HFF-Myc (cell line): ENCODE measurements at regions not wholly inside any gene's neighbourhood (a gene's known extent, or its start where the extent isn't known, plus 50 kb on each side); places are given as distances from the start of the nearest gene placed in this dataset.

Source experiments
- DNase-seq: peaks from one replicate; pipeline ENCODE4 v3.0.0-alpha.2; 2011; ENCODE audit warnings: low read depth; ENCODE audit errors: extremely low read depth
- H3K4me3 ChIP-seq: replicated peaks from 2 replicates; pipeline ENCODE4 v1.5.1; 2011; ENCODE audit warnings: low read depth, mild to moderate bottlenecking, control low read depth, low read length
- CTCF ChIP-seq: IDR thresholded peaks from 2 replicates; pipeline ENCODE4 v1.5.1; 2012; ENCODE audit warnings: mild to moderate bottlenecking, low read depth, low read length, control low read depth; ENCODE audit errors: missing control alignments

GRCh38 chr7:18081617-18082016 lies 54.0 kb upstream of the PRPS1L1 start:
- no peak overlapping the region for H3K4me3 ChIP-seq
- TF ChIP-seq CTCF: no peak
- DNase-seq: no peak

GRCh38 chr7:18082169-18082568 lies 54.5 kb upstream of the PRPS1L1 start:
- TF ChIP-seq CTCF: no peak
- no peak for DNase-seq
- no peak overlapping the region for H3K4me3 ChIP-seq

GRCh38 chr7:18086165-18087025 lies 58.7 kb upstream of the PRPS1L1 start:
- TF ChIP-seq CTCF: no peak
- peak overlapping the region; percentile 43 for H3K4me3 ChIP-seq
- no peak for DNase-seq

GRCh38 chr7:18087026-18087686 lies 59.5 kb upstream of the PRPS1L1 start:
- TF ChIP-seq CTCF: no peak
- peak overlapping the region; percentile 43 for H3K4me3 ChIP-seq
- DNase-seq: no peak

- H3K4me3 ChIP-seq: no peak overlapping the region
Measured at GRCh38 chr7:18087687-18088078, 60.0 kb upstream of the PRPS1L1 start.

GRCh38 chr7:18096087-18096486 lies 68.4 kb upstream of the PRPS1L1 start:
- no peak overlapping the region for H3K4me3 ChIP-seq
- TF ChIP-seq CTCF: no peak
- DNase-seq: no peak

More at GRCh38 chr7:18087687-18088078, 60.0 kb upstream of the PRPS1L1 start:
- no peak for TF ChIP-seq CTCF
- DNase-seq: no peak
